Stimulated activated CD8-positive, alpha-beta memory T cell treated with anti-CD3 and anti-CD28 coated beads, Interleukin-2, amount 100 ng/mL, for 48 hours (primary cell): ENCODE measurements at regions not wholly inside any gene's neighbourhood (a gene's known extent, or its start where the extent isn't known, plus 50 kb on each side); places are given as distances from the start of the nearest gene placed in this dataset.

Source experiments
- DNase-seq, 2 donors: peaks; one replicate each; pipeline ENCODE4 v3.0.0-alpha.2; 2020; ENCODE audit warnings: low read depth in 2 of 2

- no peak for DNase-seq
Measured at GRCh38 chr13:105364191-105364590, 1171.3 kb downstream of the EFNB2 start.

GRCh38 chr13:105363261-105364190 is 1171.9 kb downstream of the EFNB2 start:
- DNase-seq, result no peak

GRCh38 chr13:105353654-105354053 is 1181.8 kb downstream of the EFNB2 start:
- DNase-seq, result no peak

GRCh38 chr13:105349082-105349723 is 1186.3 kb downstream of the EFNB2 start:
- no peak for DNase-seq

GRCh38 chr13:105346141-105346775 is 1189.2 kb downstream of the EFNB2 start:
- DNase-seq, result no peak

GRCh38 chr13:105345730-105346129 is 1189.7 kb downstream of the EFNB2 start:
- DNase-seq, result no peak

GRCh38 chr13:105345131-105345530 is 1190.3 kb downstream of the EFNB2 start:
- no peak for DNase-seq

- DNase-seq, result no peak
Measured at GRCh38 chr13:105343134-105343806, 1192.2 kb downstream of the EFNB2 start.

- no peak for DNase-seq
Measured at GRCh38 chr13:105342281-105342820, 1193.1 kb downstream of the EFNB2 start.

- no peak for DNase-seq
Measured at GRCh38 chr13:105341758-105342157, 1193.7 kb downstream of the EFNB2 start.

- DNase-seq, result no peak
Measured at GRCh38 chr13:105341256-105341655, 1194.2 kb downstream of the EFNB2 start.

- DNase-seq, result no peak
Measured at GRCh38 chr13:105340061-105340606, 1195.3 kb downstream of the EFNB2 start.

GRCh38 chr13:105338773-105339172 is 1196.7 kb downstream of the EFNB2 start:
- no peak for DNase-seq

GRCh38 chr13:105338006-105338405 is 1197.5 kb downstream of the EFNB2 start:
- DNase-seq, result no peak

GRCh38 chr13:105336706-105337576 is 1198.5 kb downstream of the EFNB2 start:
- DNase-seq, result no peak

- DNase-seq, result no peak
Measured at GRCh38 chr13:105334211-105334610, 1201.3 kb downstream of the EFNB2 start.

GRCh38 chr13:105333416-105333815 is 1202.0 kb downstream of the EFNB2 start:
- no peak for DNase-seq

GRCh38 chr13:105329359-105329758 is 1206.1 kb downstream of the EFNB2 start:
- DNase-seq, result no peak

GRCh38 chr13:105328212-105328611 is 1207.2 kb downstream of the EFNB2 start:
- no peak for DNase-seq

- no peak for DNase-seq
Measured at GRCh38 chr13:105327581-105328126, 1207.8 kb downstream of the EFNB2 start.
